ENCODE measurements at regions not wholly inside any gene's neighbourhood (a gene's known extent, or its start where the extent isn't known, plus 50 kb on each side); places are given as distances from the start of the nearest gene placed in this dataset.

DNA sequence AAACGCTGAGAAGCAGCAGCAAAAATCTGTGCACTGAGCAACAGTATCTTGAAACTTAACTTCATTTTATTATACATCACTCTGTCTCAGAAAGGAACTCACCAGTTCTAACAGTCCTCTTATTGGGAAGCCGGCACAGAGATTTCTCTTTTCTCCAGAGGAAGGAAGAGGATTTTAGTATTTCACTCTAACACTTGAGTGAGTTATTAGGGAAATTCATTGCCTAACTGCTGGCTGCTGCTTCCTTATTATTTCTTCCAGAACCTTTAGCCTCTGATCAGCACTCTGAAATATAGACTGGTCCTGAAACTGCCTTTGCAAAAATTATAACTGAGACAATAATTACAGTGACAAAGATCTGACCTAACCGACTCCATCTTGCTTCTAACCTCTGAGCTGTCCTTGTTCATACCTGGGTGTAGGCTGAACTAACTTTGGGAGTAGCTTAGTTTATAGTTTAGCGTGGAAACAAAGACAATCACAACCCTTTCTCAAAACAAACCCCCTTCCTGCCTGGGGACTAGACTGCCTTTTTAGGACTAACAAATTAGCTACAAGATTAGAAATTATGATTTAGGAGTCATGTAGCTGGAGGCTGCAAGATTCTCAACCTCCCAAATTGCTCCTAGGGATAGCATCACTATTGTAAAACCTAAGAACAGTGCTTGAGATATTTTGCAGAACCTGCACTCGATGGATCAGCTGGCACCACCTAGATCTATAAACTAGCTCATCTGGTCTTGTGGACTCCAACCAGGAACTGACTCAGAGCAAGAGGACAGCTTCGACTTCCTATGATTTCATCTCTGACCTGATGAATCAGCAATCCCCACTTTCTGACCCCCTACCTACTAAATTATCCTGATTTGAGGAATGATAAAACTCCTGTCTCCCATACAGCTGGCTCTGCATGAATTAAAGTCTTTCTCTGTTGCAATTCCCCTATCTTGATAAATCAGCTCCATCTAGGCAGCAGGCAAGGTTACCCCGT is 117.5 kb downstream of the DYRK2 start (continued):
- TF ChIP-seq, protein P1, sequence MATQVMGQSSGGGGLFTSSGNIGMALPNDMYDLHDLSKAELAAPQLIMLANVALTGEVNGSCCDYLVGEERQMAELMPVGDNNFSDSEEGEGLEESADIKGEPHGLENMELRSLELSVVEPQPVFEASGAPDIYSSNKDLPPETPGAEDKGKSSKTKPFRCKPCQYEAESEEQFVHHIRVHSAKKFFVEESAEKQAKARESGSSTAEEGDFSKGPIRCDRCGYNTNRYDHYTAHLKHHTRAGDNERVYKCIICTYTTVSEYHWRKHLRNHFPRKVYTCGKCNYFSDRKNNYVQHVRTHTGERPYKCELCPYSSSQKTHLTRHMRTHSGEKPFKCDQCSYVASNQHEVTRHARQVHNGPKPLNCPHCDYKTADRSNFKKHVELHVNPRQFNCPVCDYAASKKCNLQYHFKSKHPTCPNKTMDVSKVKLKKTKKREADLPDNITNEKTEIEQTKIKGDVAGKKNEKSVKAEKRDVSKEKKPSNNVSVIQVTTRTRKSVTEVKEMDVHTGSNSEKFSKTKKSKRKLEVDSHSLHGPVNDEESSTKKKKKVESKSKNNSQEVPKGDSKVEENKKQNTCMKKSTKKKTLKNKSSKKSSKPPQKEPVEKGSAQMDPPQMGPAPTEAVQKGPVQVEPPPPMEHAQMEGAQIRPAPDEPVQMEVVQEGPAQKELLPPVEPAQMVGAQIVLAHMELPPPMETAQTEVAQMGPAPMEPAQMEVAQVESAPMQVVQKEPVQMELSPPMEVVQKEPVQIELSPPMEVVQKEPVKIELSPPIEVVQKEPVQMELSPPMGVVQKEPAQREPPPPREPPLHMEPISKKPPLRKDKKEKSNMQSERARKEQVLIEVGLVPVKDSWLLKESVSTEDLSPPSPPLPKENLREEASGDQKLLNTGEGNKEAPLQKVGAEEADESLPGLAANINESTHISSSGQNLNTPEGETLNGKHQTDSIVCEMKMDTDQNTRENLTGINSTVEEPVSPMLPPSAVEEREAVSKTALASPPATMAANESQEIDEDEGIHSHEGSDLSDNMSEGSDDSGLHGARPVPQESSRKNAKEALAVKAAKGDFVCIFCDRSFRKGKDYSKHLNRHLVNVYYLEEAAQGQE (IDR thresholded peaks at IDR 0.05; ENCODE audit: low read depth, low read length) = peak; percentile 41; the same call in 1 of the 2 replicates
- TF ChIP-seq FOXM1 (IDR thresholded peaks at IDR 0.05; ENCODE audit: low read depth) (peak; percentile 83; the same call in 1 of the 2 replicates), TEAD4 (IDR thresholded peaks at IDR 0.05; ENCODE audit: borderline replicate concordance, insufficient read depth) (peak; percentile 89), CHD2 (IDR thresholded peaks at IDR 0.05; ENCODE audit: low read length, partially characterized antibody) (no peak), MXI1 (IDR thresholded peaks at IDR 0.05; ENCODE audit: low read depth, low read length) (no peak), GABPA (IDR thresholded peaks at IDR 0.05; ENCODE audit: low read depth) (no peak), FOXJ3 (CRISPR knock-in tag; IDR thresholded peaks at IDR 0.05) (no peak), RFX5 (IDR thresholded peaks at IDR 0.05; ENCODE audit: low read length) (no peak), GATA2 (CRISPR knock-in tag; IDR thresholded peaks at IDR 0.05) (no peak), NRF1 (IDR thresholded peaks at IDR 0.05; ENCODE audit: low read depth, low read length) (no peak), JUND (IDR thresholded peaks at IDR 0.05) (peak; percentile 97), SMC3 (IDR thresholded peaks at IDR 0.05; ENCODE audit: low read depth, low read length) (no peak), TCF12 (IDR thresholded peaks at IDR 0.05) (peak; percentile 96)
- TF ChIP-seq, protein P2, sequence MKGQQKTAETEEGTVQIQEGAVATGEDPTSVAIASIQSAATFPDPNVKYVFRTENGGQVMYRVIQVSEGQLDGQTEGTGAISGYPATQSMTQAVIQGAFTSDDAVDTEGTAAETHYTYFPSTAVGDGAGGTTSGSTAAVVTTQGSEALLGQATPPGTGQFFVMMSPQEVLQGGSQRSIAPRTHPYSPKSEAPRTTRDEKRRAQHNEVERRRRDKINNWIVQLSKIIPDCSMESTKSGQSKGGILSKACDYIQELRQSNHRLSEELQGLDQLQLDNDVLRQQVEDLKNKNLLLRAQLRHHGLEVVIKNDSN (IDR thresholded peaks at IDR 0.05; ENCODE audit: borderline replicate concordance, low read depth) = no peak
- TF ChIP-seq, protein P3, sequence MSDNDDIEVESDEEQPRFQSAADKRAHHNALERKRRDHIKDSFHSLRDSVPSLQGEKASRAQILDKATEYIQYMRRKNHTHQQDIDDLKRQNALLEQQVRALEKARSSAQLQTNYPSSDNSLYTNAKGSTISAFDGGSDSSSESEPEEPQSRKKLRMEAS (IDR thresholded peaks at IDR 0.05; ENCODE audit: low read depth) = peak; percentile 40; the same call in 1 of the 2 replicates
- TF ChIP-seq, protein P4, sequence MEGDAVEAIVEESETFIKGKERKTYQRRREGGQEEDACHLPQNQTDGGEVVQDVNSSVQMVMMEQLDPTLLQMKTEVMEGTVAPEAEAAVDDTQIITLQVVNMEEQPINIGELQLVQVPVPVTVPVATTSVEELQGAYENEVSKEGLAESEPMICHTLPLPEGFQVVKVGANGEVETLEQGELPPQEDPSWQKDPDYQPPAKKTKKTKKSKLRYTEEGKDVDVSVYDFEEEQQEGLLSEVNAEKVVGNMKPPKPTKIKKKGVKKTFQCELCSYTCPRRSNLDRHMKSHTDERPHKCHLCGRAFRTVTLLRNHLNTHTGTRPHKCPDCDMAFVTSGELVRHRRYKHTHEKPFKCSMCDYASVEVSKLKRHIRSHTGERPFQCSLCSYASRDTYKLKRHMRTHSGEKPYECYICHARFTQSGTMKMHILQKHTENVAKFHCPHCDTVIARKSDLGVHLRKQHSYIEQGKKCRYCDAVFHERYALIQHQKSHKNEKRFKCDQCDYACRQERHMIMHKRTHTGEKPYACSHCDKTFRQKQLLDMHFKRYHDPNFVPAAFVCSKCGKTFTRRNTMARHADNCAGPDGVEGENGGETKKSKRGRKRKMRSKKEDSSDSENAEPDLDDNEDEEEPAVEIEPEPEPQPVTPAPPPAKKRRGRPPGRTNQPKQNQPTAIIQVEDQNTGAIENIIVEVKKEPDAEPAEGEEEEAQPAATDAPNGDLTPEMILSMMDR (IDR thresholded peaks at IDR 0.05) = no peak
- TF ChIP-seq, protein P5, sequence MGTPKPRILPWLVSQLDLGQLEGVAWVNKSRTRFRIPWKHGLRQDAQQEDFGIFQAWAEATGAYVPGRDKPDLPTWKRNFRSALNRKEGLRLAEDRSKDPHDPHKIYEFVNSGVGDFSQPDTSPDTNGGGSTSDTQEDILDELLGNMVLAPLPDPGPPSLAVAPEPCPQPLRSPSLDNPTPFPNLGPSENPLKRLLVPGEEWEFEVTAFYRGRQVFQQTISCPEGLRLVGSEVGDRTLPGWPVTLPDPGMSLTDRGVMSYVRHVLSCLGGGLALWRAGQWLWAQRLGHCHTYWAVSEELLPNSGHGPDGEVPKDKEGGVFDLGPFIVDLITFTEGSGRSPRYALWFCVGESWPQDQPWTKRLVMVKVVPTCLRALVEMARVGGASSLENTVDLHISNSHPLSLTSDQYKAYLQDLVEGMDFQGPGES (IDR thresholded peaks at IDR 0.05; ENCODE audit: low read depth, low read length) = no peak
- TF ChIP-seq, protein P6, sequence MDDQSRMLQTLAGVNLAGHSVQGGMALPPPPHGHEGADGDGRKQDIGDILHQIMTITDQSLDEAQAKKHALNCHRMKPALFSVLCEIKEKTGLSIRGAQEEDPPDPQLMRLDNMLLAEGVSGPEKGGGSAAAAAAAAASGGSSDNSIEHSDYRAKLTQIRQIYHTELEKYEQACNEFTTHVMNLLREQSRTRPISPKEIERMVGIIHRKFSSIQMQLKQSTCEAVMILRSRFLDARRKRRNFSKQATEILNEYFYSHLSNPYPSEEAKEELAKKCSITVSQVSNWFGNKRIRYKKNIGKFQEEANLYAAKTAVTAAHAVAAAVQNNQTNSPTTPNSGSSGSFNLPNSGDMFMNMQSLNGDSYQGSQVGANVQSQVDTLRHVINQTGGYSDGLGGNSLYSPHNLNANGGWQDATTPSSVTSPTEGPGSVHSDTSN (IDR thresholded peaks at IDR 0.05) = peak; percentile 93

All from SK-N-SH (cell line).